ENCODE measurements at regions not wholly inside any gene's neighbourhood (a gene's known extent, or its start where the extent isn't known, plus 50 kb on each side); places are given as distances from the start of the nearest gene placed in this dataset.

DNA sequence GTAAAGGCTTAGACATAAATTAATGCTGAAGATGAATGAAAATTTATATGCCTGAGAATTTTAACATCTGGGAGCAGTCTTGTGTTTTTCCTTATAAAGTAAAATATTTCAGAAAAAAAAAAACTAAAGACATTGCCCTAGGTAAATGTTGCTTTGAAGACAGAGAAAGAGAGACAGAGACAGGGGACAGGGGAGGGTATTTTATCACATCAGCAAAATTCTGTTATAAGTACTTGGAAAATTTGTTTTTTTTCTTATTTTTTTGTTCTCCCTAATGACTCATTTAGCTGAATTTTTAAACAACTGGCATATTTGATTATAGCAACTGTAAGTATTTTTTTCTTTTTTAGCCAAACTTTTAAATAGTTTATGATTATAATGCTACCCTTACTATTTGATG is 1540.6 kb upstream of the GBE1 start:
- no peak for DNase-seq

DNA sequence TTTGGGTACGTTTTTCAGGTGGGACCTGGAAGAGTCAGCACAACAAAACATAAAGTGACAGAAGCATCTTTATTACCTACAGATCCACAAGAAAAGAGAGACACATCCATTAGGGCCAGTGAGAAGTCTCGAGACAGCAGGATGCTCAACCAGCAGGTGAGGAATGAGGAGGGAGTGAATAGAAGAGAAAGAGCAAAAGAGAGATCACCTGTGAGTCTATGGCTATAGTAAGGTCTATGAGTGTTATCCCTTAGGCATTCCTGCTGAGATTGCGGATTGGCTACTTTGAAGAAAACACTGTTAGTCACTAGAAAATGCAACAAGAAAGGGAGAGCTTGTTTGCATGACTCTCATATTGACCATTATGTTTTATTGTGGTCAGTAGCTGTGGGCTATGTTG is 1556.2 kb upstream of the GBE1 start:
- DNase-seq = no peak

DNA sequence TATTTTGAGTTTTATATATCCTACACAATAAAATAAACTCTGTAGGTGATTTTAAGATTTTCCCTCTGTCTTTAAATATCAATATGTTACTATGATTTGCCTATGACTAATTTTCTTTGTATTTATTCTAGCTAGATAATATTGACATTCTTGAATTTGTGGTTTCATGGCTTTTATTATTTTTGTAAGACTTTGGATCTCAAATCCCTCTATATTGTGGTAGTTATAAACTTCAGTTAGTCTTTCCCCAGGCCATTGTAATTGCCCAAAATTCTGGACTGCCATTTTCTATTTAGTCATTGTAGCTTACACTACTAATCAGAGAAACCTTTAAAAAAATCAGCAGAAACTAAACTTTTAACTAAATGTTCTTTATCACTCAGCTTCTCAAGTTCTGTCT is 1559.3 kb upstream of the GBE1 start:
- no peak for DNase-seq

DNA sequence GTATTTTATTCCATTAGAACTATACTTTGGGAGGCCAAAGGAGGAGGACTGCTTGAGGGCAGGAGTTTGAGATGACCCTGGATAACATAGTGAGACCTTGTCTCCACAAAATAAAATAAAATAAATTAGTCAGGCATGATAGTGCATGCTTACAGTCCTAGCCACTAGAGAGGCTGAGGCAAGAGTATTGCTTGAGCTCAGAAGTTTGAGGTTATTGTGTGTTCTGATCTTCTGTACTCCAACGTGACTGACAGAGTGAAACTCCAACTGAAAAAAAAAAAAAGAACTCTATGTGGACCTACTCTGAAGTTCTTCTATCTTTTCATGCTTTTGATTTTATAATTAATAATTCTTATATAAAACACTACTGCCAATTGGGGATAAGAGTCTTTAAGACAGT is 1560.0 kb upstream of the GBE1 start:
- no peak for DNase-seq

DNA sequence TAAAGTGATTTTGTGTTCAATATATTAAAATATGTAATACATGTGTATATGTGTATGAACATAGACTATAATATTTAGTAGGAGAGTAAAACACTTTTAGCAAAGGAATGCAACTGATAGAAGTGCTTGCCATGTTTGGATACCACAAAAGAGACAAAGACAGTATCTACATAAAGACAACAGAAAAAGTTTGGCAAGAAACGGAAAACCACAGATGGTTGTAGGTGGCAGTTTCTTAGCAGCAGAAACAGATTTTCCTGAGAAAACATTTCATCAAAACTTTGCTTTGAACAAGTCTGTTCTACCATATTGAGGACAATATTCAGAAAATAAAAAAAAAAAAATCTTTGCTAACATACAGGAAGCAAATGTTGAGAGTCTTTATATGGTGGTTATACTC is 1560.4 kb upstream of the GBE1 start:
- DNase-seq = no peak

DNA sequence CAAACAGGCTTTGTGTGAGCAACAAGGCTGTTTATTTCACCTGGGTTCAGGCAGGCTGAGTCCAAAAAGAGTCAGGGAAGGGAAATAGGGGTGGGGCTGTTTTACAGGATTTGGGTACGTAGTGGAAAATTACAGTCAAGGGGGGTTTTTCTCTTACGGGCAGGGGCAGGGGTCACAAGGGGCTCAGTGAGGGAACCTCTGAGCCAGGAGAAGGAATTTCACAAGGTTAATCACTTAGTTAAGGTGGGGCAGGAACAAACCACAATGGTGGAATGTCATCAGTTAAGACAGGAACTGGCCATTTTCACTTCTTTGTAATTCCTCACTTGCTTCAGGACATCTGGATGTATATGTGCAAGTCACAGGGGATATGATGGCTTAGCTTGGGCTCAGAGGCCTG is 1592.8 kb upstream of the GBE1 start:
- DNase-seq = no peak

DNA sequence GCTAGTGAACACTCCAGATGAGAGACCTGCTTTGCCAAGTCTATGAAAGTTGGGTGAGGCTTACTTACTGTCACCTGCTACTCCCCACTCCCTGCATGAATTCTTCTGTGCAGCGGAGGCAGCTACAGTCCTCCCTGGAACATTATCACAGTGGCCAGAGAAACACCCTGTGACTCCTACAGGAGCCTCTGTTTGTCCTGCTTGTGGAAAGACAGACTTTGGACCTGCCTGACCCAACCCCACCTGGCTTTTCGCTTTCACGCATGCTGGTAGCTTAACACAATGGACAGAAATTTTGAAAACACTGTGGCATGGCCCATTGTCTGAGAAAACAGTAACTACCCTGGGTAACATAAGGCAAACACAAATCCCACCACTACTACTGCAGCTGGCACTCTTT is 1565.5 kb upstream of the CADM2 start:
- no peak for DNase-seq

DNA sequence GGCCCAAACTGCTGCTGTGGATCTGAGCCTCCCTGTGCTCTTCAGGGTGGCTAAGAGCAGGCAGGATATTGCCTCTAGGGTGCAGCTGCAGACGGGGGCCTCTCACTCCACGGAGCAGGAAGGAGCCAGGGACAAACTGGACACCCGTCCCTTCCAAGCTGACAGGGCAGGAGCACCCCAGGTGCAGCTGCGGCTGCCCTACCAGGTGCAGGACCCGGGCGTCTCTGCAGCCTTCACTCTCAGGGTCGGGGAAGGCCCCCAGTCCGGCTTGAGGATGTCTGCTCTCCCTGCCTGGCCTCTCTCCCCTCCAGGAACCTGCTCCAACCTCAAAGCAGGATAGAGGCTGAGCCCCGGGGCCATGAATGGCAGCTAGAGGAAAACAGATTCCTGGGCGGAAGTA is 1554.9 kb upstream of the CADM2 start:
- no peak for DNase-seq

DNA sequence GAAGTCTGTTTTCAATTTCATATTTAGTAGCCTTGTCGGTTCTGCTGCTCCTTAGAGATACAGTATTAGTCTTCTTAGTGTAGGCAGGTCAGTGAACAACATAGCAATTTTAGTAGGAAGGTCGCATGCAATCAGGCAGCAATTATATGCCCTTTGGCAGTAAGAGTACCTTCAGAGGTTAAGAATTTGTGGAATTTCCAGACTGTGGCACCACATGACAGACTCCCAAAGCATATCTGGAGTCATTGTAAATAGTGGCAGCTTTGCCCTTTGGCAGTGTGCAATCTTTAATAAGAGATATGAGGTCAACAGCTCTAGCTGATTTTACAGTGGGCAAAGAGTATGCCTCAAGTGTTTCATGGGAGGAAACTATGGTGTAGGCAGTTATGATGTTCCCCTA is 1532.5 kb upstream of the CADM2 start:
- no peak for DNase-seq

DNA sequence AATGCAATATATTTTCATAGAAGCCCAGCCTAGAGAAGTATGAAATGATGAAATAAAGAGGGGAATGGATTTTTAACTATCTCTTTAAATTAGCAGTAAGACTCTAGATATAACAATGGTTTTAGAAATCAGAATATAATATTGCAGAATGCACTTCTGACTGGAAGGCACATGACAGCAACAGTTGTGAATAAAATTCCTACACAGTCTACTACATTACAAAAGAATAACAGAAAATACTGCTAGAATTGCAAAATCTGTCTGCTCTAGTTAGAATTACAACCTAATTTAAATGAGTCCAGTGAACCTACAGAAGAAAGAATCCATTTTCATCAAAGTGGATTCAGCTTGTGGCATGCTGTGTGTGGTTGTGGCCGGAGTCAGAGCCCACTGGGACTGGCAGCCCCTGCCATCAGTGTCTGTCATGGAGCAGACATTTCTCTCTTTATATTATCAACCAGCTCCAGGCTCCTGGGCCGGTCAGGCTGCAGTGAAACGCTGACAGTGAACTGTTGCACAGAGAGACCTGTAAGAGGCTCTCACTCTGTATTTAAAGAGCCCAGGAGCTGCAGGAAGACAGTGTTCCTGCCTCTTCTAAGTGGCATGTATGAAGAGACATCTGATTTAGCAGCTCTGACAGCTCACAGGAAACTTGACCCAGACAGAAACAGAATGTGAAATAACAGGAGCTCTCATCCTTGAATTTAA is 1523.8 kb upstream of the CADM2 start:
- DNase-seq = no peak

DNA sequence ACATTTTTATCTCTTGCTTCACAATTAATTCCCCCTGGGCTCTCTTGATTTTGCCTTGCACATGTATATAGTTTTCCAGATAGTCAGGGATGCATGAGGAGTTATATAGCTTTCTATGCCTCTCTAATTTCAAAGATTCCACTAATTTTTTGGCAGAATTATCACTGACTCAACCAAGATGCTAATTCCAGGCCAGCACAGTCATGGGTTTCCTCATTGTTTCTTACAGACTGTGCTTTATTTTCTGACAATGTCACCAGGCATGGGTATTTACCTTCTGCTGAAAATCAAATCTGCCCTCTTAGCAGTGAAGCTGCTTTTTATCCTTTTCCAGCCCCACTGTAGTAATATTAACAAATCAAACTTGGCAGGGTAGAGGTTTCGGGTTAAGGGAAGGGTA is 1520.6 kb upstream of the CADM2 start:
- no peak for DNase-seq

DNA sequence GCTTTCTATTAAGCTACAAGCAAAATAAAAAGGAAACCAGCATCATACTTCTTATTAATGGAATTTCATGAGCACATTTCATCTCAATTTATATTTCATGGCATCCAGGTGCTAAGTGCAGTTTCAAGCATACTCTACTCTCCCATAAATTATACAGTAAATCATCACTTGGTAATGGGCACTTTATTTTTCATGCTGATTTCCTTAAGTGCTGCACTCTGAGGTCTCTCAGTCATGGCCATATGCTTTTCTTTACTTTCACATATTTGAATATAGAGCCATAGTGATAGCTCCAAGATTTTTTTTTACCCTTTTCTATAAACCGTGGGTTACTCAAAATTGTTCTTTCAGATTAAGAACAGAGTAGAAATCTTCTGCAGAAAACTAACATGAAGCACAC is 1505.7 kb upstream of the CADM2 start:
- peak; percentile 1 to 78 (median 56) for DNase-seq

DNA sequence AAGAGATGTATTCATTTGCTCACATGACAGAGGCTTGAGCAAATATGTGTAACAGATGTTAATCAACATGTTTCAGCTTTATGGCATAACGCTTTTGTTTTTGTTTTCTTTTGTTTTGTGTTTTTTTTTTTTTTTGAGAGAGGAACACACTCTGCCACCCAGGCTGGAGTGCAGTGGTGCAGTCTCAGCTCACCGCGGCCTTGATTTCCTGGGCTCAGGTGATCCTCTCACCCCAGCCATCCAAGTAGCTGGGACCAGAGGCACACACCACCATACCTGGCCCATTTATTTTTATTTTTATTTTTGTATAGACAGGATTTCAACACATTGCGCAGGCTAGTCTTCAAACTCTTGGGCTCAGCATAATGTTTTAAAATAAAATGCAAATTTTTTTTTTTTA is 1504.4 kb upstream of the CADM2 start:
- DNase-seq = no peak

DNA sequence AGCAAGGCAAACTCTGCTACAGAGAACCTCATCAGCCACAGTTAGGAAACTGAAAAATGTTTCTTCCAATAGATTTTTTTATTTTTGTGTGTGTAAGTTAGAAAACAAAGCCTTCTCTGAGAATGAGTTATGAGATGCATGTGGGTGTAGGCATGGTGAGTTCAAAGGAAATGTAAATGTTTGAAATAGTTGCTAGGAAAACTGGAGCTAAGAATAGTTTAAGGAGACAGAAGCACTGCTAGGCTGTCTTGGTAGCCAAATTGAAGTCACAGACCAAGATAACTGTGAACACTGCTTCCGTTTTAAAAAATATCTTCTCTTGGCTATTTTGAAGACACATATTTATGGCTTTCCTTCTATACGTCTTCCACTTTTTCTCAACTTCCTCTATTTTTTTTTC is 1501.2 kb upstream of the CADM2 start:
- no peak for DNase-seq

DNA sequence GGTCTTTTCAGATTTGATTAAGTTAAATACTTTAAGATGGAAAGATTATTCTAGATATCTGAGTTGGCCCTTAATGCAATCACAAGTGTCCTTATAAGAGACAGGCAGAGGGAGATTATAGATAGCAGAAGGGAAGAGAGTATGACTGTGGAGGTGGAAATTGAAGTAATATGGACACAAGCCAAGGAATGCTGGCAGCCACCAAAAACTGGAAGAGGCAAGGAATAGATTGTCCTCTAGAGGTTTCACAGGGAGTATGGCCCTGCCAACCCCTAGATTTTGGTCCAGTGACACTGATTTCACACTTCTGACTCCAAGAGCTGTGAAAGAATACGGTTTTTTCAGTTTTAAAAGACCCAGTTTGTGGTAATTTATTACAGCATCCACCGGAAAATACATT is 1498.7 kb upstream of the CADM2 start:
- DNase-seq = no peak

DNA sequence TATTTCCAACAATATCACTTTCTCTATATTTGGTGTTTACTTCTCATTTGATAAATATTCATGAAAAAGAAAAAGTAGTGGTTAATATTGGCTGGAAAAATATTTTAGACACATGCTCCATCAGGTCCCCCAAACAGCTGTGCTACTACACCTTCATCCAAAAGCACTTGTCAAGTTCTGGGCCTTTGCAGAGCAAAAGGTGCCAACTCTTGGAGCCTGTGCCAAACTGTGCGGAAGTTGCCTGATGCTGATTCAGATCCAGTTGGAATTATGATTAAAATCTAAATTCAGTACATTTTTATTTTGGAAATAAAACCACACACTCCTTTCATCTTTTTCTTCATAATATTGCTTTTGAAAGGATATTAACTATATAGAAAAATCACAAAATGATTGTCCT is 1497.4 kb upstream of the CADM2 start:
- DNase-seq = no peak

DNA sequence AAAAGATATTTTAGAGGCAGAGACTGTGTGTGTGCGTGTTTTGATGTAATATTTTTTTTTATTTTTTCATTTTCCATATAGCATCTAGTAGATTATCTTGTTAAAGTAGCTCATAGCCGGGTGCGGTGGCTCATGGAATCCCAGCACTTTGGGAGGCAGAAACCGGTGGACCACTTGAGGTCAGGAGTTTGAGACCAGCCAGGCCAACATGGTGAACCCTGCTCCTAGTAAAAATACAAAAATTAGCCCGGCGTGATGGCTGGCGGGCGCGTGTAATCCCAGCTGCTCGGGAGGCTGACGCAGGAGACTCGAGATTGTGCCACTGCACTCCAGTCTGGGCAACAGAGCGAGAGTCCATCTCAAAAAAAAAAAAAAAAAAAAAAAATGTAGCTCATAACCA is 1481.2 kb upstream of the CADM2 start:
- DNase-seq = no peak

DNA sequence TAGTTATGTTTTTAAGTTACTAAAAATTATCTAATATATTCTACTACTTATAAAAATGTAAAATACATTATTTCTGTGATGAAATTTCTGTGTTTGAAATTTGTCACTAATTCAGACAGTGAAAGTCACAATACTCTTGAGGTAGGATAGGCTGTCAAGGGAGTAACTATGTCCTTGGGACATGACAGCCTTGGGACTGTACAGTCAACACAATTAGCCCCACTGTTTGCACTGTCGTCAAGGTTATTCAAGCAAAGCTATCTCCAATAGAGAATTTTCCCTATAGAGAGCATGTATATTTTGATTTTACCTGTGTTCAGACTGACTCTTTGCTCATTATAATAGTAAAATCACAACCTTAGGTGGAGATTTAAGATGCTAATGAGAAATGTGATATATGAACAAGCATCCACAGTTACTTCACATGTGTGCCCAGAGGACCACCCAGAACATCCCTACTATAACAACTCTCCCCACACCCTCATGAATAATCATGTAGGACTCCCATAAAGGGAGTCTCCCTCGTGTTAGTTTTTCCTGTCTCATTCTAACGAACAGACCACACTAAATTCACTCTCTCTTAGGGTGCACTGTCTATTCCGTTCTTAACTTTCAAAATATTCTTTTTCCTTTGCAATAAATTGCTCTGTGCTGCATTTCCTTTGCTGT is 1476.3 kb upstream of the CADM2 start:
- no peak for DNase-seq

DNA sequence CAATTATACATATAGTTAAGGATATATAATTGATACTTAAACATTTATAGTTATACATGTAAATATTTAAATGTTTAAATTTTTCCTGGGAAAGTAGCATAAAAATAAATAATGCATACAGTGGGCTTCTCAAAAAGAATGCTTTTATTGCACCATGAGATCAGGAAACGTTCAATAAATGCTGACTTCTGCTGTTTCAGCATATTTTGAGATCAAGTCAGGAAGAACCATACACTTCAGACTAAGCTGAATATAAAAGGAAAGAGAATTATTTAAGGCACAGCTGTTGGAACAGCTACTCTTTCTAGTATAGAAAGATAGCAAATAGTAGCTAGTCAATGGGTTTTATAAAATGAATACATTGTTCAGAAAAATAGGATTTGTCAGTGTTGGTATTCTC is 1462.3 kb upstream of the CADM2 start:
- DNase-seq = no peak

DNA sequence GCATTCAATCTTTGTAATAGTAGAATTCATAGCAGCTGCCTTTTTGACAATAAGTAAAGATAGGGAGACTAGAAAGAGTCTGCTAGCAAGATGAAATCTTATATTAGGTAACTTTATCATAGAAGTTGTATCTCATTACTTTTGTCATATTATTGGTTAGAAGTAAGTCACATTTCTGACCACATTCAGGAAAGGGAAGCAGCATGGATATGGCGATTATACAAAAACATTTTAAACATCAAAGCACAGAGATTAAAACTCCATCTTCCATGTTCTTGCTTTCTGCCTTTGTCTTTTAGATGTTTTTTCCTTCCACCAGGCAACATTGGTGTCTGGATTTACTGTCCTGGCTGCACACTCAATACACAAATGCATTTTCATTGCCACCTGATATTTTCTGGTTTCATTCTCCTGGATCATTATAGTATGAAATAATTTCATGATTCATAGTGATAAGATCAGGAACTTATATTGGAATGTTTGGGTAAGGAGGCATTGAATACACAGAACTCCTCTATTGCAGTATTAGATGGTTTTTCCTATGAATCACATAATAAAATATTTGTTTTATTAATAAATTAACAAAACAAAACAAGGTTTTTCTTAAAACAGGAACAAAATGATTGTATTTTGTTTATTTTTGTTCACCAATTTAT is 1460.3 kb upstream of the CADM2 start:
- DNase-seq = no peak

DNA sequence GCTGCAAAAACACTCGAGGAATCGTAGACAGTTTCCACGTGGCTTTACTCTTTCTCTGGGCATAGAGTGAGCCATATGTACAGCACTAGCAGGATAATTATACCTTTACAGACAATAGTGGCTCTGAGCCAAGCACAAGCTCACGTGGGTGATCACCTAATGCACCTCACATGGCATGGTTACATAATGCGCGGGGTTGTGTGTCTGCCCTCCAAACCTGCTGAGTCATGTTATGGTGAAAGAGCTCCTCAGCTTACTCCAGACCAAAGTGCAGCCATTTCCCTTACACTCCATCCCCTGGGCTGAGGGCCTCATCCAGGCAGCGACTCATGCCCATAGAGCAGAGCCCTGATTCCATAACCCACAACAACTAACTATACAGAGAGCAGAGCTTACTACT is 1458.4 kb upstream of the CADM2 start:
- peak in 2 of 3 experiments; percentile 8 to 47 for DNase-seq

DNA sequence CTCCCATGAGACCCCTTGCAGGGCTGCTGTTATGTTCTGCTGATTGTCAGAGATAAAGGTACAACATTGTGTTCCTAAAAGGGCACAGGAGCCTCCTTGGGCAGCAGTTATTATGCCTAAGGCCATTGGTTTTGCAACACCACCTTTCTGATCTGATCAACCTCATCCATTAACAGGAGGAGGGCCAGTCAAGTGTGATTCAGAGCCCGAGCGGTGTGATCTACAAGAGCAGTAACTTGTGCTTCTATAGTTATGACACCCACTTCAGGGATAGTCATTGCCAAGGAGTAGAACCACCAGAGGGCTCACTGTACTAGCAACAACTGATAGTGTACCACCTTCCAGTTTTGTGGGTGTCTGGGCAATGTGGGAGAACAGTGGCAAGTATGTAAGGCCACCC is 1457.9 kb upstream of the CADM2 start:
- DNase-seq = no peak

DNA sequence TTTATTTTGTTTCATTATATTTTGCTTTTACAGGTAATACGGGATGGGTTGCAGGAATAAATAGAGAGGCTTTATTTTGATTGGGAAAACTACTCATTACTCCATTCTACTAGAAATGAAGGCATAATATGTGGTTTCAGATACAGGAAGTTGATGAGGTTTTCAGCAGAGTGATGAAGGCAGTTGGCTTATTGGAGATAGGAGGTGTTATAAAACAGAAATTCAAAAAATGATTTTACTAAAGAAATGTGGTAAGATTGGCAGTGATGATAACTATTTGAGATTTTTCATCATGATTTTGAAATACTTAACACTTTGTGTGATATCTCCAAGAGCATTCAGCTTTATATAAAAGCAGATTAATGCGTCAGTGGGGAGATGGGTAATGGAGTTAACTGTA is 1445.7 kb upstream of the CADM2 start:
- no peak for DNase-seq

DNA sequence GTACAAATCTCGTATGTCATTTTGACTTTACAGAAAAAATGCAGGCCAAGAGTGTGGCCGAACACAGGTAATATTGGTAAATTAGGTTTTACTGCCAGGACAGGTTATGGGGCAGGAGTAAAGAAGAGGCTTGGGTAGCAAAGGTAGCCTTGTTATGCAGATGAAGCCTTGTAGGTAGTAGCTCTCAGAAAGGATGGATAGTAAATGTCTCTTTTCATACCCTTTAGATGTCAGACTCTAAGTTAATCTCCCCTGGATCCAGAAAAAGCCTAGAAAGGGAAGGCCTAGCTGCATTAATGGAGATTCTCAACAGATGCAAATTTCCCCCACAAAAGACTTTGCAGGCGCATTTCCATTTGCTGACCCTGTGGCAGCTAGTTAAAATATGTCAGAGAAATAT is 1445.1 kb upstream of the CADM2 start:
- DNase-seq = no peak
